GM12872 (cell line): ENCODE measurements at regions not wholly inside any gene's neighbourhood (a gene's known extent, or its start where the extent isn't known, plus 50 kb on each side); places are given as distances from the start of the nearest gene placed in this dataset.

Source experiments
- CTCF ChIP-seq: IDR thresholded peaks from 3 replicates; pipeline ENCODE4 v1.5.1; 2011; ENCODE audit warnings: low read depth, mild to moderate bottlenecking, low read length, moderate library complexity; ENCODE audit not compliant: insufficient read depth

- TF ChIP-seq CTCF = no peak
Observed at GRCh38 chr1:67614511-67614934, 70.5 kb upstream of the GADD45A start.

- TF ChIP-seq CTCF = no peak
Observed at GRCh38 chr1:67615886-67616285, 69.1 kb upstream of the GADD45A start.

- TF ChIP-seq CTCF = no peak
Observed at GRCh38 chr1:67616394-67616985, 68.5 kb upstream of the GADD45A start.

- TF ChIP-seq CTCF = no peak
Observed at GRCh38 chr1:67618285-67619018, 66.5 kb upstream of the GADD45A start.

GRCh38 chr1:67619080-67619479 is 65.9 kb upstream of the GADD45A start:
- TF ChIP-seq CTCF = no peak

GRCh38 chr1:67623906-67624305 is 61.1 kb upstream of the GADD45A start:
- no peak for TF ChIP-seq CTCF

- TF ChIP-seq CTCF = no peak
Observed at GRCh38 chr1:67624680-67625079, 60.3 kb upstream of the GADD45A start.
